ENCODE measurements at regions not wholly inside any gene's neighbourhood (a gene's known extent, or its start where the extent isn't known, plus 50 kb on each side); places are given as distances from the start of the nearest gene placed in this dataset.

GRCh38 chr10:78849731-78850130, 219.0 kb upstream of the ZMIZ1 start:
- TF ChIP-seq, protein P1, sequence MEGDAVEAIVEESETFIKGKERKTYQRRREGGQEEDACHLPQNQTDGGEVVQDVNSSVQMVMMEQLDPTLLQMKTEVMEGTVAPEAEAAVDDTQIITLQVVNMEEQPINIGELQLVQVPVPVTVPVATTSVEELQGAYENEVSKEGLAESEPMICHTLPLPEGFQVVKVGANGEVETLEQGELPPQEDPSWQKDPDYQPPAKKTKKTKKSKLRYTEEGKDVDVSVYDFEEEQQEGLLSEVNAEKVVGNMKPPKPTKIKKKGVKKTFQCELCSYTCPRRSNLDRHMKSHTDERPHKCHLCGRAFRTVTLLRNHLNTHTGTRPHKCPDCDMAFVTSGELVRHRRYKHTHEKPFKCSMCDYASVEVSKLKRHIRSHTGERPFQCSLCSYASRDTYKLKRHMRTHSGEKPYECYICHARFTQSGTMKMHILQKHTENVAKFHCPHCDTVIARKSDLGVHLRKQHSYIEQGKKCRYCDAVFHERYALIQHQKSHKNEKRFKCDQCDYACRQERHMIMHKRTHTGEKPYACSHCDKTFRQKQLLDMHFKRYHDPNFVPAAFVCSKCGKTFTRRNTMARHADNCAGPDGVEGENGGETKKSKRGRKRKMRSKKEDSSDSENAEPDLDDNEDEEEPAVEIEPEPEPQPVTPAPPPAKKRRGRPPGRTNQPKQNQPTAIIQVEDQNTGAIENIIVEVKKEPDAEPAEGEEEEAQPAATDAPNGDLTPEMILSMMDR (conservative IDR thresholded peaks at IDR 0.05; ENCODE audit: low read depth, low read length), result no peak
- no peak overlapping the region for H3K4me3 ChIP-seq (ENCODE audit: low read depth, low read length)
- DNase-seq (ENCODE audit: low read depth), result no peak

DNA sequence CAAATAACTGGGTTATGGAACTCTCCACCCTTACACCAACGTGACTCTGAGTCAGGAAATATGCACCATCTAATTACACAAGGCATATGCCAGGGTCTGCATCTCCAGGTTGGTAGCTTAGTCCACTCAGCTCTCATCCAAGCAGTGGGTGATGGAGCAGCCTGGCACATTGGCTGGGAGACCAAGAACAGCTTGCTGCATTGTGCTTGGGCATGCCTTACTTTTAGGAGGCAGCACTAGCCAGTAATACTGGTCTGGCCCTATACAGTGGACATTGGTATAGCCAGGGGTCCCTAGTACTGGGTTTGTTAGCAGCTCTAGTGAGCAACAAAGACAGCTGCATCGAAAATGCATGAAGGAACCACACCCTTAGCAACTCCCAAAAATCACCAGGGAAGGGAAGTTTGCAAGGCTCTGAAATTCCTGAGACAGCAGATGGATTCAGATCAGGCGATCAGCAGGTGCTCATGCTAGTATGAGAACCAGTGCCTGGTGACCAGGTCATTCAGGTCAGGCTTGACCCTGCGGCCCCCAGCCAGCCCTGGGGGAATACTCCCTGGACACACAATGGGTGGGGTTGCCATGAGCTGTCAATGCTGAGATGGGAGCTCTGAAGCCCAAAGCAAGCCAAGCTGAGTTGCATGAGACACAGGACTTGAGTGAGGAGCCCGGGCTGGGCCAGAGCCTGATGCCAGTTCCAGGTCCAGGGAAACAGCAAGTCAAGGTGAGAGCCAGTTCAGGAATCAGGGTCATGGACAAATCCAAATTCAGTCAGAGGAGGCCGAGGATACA, 217.9 kb upstream of the ZMIZ1 start:
- TF ChIP-seq, protein P1 (conservative IDR thresholded peaks at IDR 0.05; ENCODE audit: low read depth, low read length), result no peak
- no peak for DNase-seq (ENCODE audit: low read depth)
- no peak overlapping the region for H3K4me3 ChIP-seq (ENCODE audit: low read depth, low read length)

- DNase-seq (ENCODE audit: low read depth), result no peak
- TF ChIP-seq, protein P1 (conservative IDR thresholded peaks at IDR 0.05; ENCODE audit: low read depth, low read length), result no peak
- H3K4me3 ChIP-seq (ENCODE audit: low read depth, low read length), result no peak overlapping the region
Measured at GRCh38 chr10:78851647-78852046, 217.1 kb upstream of the ZMIZ1 start.

- TF ChIP-seq, protein P1 (conservative IDR thresholded peaks at IDR 0.05; ENCODE audit: low read depth, low read length), result peak; percentile 49
- no peak overlapping the region for H3K4me3 ChIP-seq (ENCODE audit: low read depth, low read length)
- no peak for DNase-seq (ENCODE audit: low read depth)
Measured at GRCh38 chr10:78852466-78853240, 216.1 kb upstream of the ZMIZ1 start.

DNA sequence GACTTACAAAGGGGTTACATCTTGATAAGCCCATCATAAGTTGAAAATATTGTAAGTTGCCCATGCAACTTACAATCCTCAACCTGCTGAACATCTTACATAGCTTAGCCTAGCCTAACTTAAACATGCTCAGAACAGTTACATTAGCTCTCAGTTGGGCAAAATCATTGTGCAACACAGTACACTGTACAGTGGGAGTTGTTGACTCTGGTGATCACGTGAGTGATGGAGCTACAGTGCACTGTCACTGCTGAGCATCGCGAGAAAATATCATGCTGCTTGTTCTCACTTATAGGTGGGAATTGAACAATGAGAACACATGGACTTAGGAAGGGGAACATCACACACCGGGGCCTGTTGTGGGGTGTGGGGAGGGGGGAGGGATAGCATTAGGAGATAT, 214.9 kb upstream of the ZMIZ1 start:
- TF ChIP-seq, protein P1 (conservative IDR thresholded peaks at IDR 0.05; ENCODE audit: low read depth, low read length), result no peak
- DNase-seq (ENCODE audit: low read depth), result no peak
- no peak overlapping the region for H3K4me3 ChIP-seq (ENCODE audit: low read depth, low read length)

DNA sequence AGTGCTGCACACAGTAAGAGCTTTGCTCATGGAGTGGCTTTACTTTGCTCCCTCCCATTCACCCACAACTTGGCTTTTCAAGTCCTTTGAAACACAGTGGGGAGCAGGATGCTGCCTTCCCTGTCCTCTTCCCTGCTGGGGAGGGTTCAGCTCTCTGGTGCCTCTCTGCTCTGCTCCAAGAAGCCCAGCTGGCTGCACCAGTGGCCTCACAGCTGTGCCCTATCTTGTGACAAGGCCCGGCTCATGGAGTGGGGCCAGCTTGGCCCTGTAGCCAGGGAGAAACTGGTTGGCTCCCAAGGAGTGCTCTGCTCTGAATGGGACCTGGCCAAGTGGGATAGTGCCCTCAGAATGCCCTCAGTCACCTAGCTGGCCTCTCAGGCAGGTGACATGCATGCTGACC, 212.3 kb upstream of the ZMIZ1 start:
- no peak for DNase-seq (ENCODE audit: low read depth)

More for the DNA sequence above, 212.3 kb upstream of the ZMIZ1 start:
- no peak overlapping the region for H3K4me3 ChIP-seq (ENCODE audit: low read depth, low read length)
- TF ChIP-seq, protein P1 (conservative IDR thresholded peaks at IDR 0.05; ENCODE audit: low read depth, low read length), result no peak

Data from epithelial cell of proximal tubule (primary cell).